Neural progenitor cell (in vitro differentiated cells): ENCODE measurements at regions not wholly inside any gene's neighbourhood (a gene's known extent, or its start where the extent isn't known, plus 50 kb on each side); places are given as distances from the start of the nearest gene placed in this dataset.

Experiments used
- EZH2 ChIP-seq: fragments of 200-600 bp; sonication (generic); IDR thresholded peaks from 2 replicates; pipeline ENCODE4 v1.6.1; 2017; ENCODE audit warnings: antibody characterized with exemption, mild to moderate bottlenecking, moderate library complexity
- EZH2phosphoT487 ChIP-seq: fragments of 200-600 bp; sonication (generic); IDR thresholded peaks from 2 replicates; pipeline ENCODE4 v1.6.1; 2017; ENCODE audit warnings: antibody characterized with exemption
- TF ChIP-seq, protein P1 (sequence below): fragments of 200-600 bp; sonication (generic); IDR thresholded peaks from 2 replicates; pipeline ENCODE4 v1.5.1; 2017; ENCODE audit warnings: antibody characterized with exemption, mild to moderate bottlenecking

DNA sequence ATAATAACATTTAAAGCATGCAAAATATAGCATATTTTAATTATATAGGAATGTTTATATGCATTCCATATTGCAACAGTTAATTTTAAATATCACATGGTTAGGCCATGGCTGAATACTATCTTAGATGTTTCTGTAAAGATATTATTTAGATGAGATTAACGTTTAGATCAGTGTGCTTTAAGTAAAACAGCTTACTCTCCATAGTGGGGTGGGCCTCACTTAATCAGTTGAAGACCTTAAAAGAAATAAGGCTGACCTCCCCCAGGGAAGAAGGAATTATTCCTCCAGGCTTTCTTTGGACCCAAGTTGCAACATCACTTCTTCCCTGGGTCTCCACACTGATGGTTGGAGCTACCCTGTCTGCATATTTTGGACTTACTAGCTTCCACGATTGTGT is 1246.5 kb downstream of the TYW1 start:
- TF ChIP-seq, protein P1, sequence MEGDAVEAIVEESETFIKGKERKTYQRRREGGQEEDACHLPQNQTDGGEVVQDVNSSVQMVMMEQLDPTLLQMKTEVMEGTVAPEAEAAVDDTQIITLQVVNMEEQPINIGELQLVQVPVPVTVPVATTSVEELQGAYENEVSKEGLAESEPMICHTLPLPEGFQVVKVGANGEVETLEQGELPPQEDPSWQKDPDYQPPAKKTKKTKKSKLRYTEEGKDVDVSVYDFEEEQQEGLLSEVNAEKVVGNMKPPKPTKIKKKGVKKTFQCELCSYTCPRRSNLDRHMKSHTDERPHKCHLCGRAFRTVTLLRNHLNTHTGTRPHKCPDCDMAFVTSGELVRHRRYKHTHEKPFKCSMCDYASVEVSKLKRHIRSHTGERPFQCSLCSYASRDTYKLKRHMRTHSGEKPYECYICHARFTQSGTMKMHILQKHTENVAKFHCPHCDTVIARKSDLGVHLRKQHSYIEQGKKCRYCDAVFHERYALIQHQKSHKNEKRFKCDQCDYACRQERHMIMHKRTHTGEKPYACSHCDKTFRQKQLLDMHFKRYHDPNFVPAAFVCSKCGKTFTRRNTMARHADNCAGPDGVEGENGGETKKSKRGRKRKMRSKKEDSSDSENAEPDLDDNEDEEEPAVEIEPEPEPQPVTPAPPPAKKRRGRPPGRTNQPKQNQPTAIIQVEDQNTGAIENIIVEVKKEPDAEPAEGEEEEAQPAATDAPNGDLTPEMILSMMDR = no peak
- no peak for TF ChIP-seq EZH2
- TF ChIP-seq EZH2phosphoT487 = no peak
